SK-N-MC (cell line): ENCODE measurements at regions not wholly inside any gene's neighbourhood (a gene's known extent, or its start where the extent isn't known, plus 50 kb on each side); places are given as distances from the start of the nearest gene placed in this dataset.

Experiments
- EZH2 ChIP-seq: fragments of 200-600 bp; sonication (generic); IDR thresholded peaks from one replicate; pipeline ENCODE4 v1.6.1; 2017; ENCODE audit warnings: antibody characterized with exemption
- POLR2AphosphoS5 ChIP-seq: IDR thresholded peaks from 2 replicates; pipeline ENCODE4 v1.6.1; 2012; ENCODE audit warnings: mild to moderate bottlenecking, low read depth, low read length, borderline replicate concordance

DNA sequence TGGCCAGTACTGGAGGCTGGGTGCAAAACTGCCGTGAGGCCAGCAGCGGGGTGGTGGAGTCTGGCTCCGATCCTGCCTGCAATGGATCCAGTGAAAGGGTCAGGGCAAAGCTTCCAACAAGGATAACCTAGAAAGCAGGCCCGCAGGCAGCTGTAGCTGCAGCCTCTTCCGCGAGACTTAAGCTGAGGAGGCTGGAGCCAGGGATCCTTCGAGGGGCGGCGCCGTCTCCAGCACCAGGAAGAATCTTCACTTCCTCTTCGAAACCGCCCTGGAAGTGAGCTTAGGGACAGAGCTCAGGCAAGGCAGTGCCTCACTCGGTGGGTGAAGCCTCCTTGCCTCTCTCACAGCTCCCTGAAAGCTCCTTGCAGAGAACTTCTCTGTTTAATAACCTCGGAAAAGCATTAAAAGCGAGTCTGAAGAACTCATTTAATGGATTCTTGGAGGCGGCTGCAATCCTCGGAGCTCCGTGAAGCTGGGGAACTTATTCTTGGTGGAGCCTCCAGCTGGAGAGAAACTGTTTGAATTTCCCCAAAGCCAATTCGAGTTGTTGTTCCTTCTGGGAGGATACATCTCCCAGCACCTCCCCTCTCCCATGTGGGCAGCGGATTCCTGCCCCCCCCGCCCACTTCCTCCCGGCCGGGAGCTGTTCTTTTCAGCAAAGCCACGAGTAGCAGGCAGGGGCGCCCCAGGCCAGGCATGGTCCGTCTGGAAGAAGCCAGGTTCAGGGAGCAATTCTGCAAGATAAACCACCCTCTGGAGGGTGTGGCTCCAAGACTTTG is 169.9 kb downstream of the CTTN start:
- TF ChIP-seq EZH2, result no peak
- no peak for TF ChIP-seq POLR2AphosphoS5
